Gastroesophageal sphincter (tissue), 4 donors: ENCODE measurements at regions not wholly inside any gene's neighbourhood (a gene's known extent, or its start where the extent isn't known, plus 50 kb on each side); places are given as distances from the start of the nearest gene placed in this dataset.

ENCODE experiments used
- ATAC-seq: fragments of 150-250 bp; one replicate; pipeline ENCODE4 v1.9.1; 2016; ENCODE audit warnings: mild to moderate bottlenecking, moderate library complexity
- H3K27ac ChIP-seq, 4 donors: fragments of 200-600 bp; sonication (generic) in 3 of 4; 1 replicate in 3 of 4; 2 replicates in 1 of 4; pipeline ENCODE4 v1.5.1; 2016 to 2019
- H3K27me3 ChIP-seq: fragments of 200-600 bp; sonication (generic); one replicate; pipeline ENCODE4 v1.5.1; 2019
- H3K36me3 ChIP-seq, 2 donors: fragments of 200-600 bp; sonication (generic); one replicate each; pipeline ENCODE4 v1.5.1; 2019; ENCODE audit warnings: control low read depth in 1 of 2
- H3K4me1 ChIP-seq, 3 donors: fragments of 200-600 bp; sonication (generic); 1 replicate in 2 of 3; 2 replicates in 1 of 3; pipeline ENCODE4 v1.5.1; 2016 to 2019; ENCODE audit warnings: control low read depth in 2 of 3
- H3K4me3 ChIP-seq, 2 donors: fragments of 200-600 bp; sonication (generic); one replicate each; pipeline ENCODE4 v1.5.1; 2019; ENCODE audit warnings: mild to moderate bottlenecking in 1 of 2, moderate library complexity in 1 of 2
- H3K9me3 ChIP-seq, 3 donors: fragments of 200-600 bp; sonication (generic); one replicate each; pipeline ENCODE4 v1.5.1; 2017 to 2019; ENCODE audit warnings: control low read depth in 2 of 3
- CTCF ChIP-seq, 4 experiments: fragments of 200-600 bp in 2 of 4; fragments of 450-650 bp in 2 of 4; sonication (generic) in 1 of 4; IDR thresholded peaks; one replicate each; pipeline ENCODE4 v1.5.1; 2017 to 2019; ENCODE audit warnings: antibody characterized with exemption in 4 of 4, mild to moderate bottlenecking in 2 of 4, moderate library complexity in 2 of 4
- EP300 ChIP-seq: sonication (generic); formaldehyde crosslinking; IDR thresholded peaks from one replicate; pipeline ENCODE4 v1.6.1; 2017; ENCODE audit warnings: antibody characterized with exemption, mild to moderate bottlenecking
- POLR2A ChIP-seq, 2 donors: fragments of 450-650 bp; IDR thresholded peaks; one replicate each; pipeline ENCODE4 v1.6.1; 2017; ENCODE audit warnings: antibody characterized with exemption in 2 of 2, mild to moderate bottlenecking in 2 of 2, moderate library complexity in 1 of 2
- POLR2AphosphoS5 ChIP-seq: sonication (generic); formaldehyde crosslinking; IDR thresholded peaks from one replicate; pipeline ENCODE4 v1.6.1; 2017; ENCODE audit warnings: antibody characterized with exemption
- WGBS, 2 donors: methylation state at CpG; one replicate each; pipeline ENCODE4 v1.1.5; 2018; ENCODE audit warnings: low coverage in 1 of 2; 5-methylcytosine and 5-hydroxymethylcytosine counted together

DNA sequence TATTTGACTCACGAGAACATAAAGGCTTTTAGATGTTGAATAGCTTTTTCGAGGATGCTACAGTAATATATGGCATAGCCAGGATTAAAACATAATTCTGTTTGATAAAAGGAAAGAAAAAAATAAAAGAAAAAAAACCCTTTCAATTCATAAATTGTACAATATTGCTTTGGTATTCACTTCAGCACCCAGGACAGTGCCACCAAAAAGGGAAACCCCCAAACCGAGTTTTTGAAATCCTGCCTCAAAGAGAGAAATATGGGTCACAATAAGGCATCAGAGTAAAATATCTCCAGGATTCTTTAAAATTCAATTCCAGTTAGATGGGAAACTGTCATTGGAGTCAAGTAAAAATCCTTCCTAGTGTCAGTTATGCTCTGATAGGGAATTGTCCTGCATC is 551.2 kb upstream of the SEL1L start:
- Histone ChIP-seq H3K36me3 (no peaks in the 10 kb centered on the region), H3K27me3 (no peaks in the 10 kb centered on the region), H3K27ac (no peak overlapping the region), H3K9me3 (no peaks in the 10 kb centered on the region), H3K4me3 (no peak overlapping the region), H3K4me1 (no peaks in the 10 kb centered on the region)
- TF ChIP-seq CTCF (IDR thresholded peaks at IDR 0.05) (no peak), EP300 (no peak), POLR2A (IDR thresholded peaks at IDR 0.05) (no peak)
- WGBS, 2 donors, result 37 to 55% methylated on average over 3 of the region's 3 CpGs
- ATAC-seq, result no peak

GRCh38 chr14:82091097-82091496 is 557.4 kb upstream of the SEL1L start:
- WGBS, 2 donors, result 75% methylated on average over 2 of the region's 2 CpGs; no CpG with 5 or more reads in 1 of the 2 donors
- no peaks in the 10 kb centered on the region for H3K4me1 ChIP-seq
- H3K27ac ChIP-seq, result no peak overlapping the region
- no peaks in the 10 kb centered on the region for H3K27me3 ChIP-seq
- no peak for ATAC-seq
- H3K9me3 ChIP-seq, result no peaks in the 10 kb centered on the region
- no peaks in the 10 kb centered on the region for H3K36me3 ChIP-seq
- TF ChIP-seq EP300, result no peak
- TF ChIP-seq CTCF (IDR thresholded peaks at IDR 0.05), result no peak
- TF ChIP-seq POLR2A (IDR thresholded peaks at IDR 0.05), result no peak
- no peak for TF ChIP-seq POLR2AphosphoS5
- H3K4me3 ChIP-seq, result no peak overlapping the region

DNA sequence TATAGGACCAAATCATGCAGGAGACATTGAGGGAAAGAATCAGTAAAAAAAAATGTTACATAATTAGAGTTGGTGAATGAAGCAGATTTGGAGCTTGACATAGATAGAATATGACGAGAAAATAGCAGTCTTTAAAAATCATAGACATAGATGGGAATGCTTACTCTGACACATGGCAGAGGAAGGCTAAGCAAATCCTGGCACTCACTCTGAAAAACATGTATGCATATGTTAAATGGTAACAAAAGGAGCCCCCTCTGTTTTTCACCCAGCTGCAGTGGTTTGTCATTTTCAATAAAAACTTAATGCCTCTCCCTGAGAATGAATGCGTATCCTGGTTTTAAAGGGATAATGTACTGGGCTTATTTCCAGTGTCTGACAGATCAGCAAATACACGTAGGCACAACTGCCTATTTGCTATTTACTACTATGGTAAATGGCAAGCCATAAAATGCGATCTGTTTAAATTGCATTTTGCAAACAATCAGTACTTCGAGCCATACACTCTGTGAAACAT is 561.2 kb upstream of the SEL1L start:
- H3K27ac ChIP-seq, result no peak overlapping the region
- no peak for TF ChIP-seq POLR2A (IDR thresholded peaks at IDR 0.05)
- no peak for TF ChIP-seq POLR2AphosphoS5
- no peak for TF ChIP-seq CTCF (IDR thresholded peaks at IDR 0.05)
- TF ChIP-seq EP300, result no peak
- no peaks in the 10 kb centered on the region for H3K9me3 ChIP-seq
- no peak overlapping the region for H3K4me3 ChIP-seq
- no peak for ATAC-seq
- H3K27me3 ChIP-seq, result no peaks in the 10 kb centered on the region
- 62 to 66% methylated on average over 5 of the region's 5 CpGs for WGBS, 2 donors
- no peaks in the 10 kb centered on the region for H3K4me1 ChIP-seq
- no peaks in the 10 kb centered on the region for H3K36me3 ChIP-seq

- Histone ChIP-seq H3K9me3 (no peaks in the 10 kb centered on the region), H3K4me3 (no peak overlapping the region), H3K4me1 (no peaks in the 10 kb centered on the region), H3K27ac (no peak overlapping the region), H3K27me3 (no peaks in the 10 kb centered on the region), H3K36me3 (no peaks in the 10 kb centered on the region)
- TF ChIP-seq CTCF (IDR thresholded peaks at IDR 0.05), result no peak
- no peak for TF ChIP-seq POLR2A (IDR thresholded peaks at IDR 0.05)
- TF ChIP-seq EP300, result no peak
- TF ChIP-seq POLR2AphosphoS5, result no peak
- 18 to 29% methylated on average over 1 of the region's 1 CpG for WGBS, 2 donors
- ATAC-seq, result no peak
These were observed 570.4 kb upstream of the SEL1L start for GRCh38 chr14:82104013-82104412.

GRCh38 chr14:82112210-82112839 is 578.7 kb upstream of the SEL1L start:
- no peaks in the 10 kb centered on the region for H3K36me3 ChIP-seq
- peaks cover 0 to 3% (median 0%) of the 10 kb centered on the region in 3 donors for H3K9me3 ChIP-seq
- TF ChIP-seq POLR2AphosphoS5 (no peak), POLR2A (IDR thresholded peaks at IDR 0.05) (no peak), CTCF (IDR thresholded peaks at IDR 0.05) (no peak), EP300 (no peak)
- 41 to 44% methylated on average over 1 of the region's 1 CpG for WGBS, 2 donors
- no peak for ATAC-seq
- no peaks in the 10 kb centered on the region for H3K27me3 ChIP-seq
- H3K4me1 ChIP-seq, result no peaks in the 10 kb centered on the region
- no peak overlapping the region for H3K27ac ChIP-seq
- H3K4me3 ChIP-seq, result no peak overlapping the region
